GM21360 (cell line): ENCODE measurements at regions not wholly inside any gene's neighbourhood (a gene's known extent, or its start where the extent isn't known, plus 50 kb on each side); places are given as distances from the start of the nearest gene placed in this dataset.

Experiments
- ATAC-seq: cut with Tn5 transposase; IDR thresholded peaks from one replicate; pipeline ENCODE4 v1.9.1; 2021; ENCODE audit warnings: mild to moderate bottlenecking, moderate library complexity; ENCODE audit not compliant: unreplicated experiment

DNA sequence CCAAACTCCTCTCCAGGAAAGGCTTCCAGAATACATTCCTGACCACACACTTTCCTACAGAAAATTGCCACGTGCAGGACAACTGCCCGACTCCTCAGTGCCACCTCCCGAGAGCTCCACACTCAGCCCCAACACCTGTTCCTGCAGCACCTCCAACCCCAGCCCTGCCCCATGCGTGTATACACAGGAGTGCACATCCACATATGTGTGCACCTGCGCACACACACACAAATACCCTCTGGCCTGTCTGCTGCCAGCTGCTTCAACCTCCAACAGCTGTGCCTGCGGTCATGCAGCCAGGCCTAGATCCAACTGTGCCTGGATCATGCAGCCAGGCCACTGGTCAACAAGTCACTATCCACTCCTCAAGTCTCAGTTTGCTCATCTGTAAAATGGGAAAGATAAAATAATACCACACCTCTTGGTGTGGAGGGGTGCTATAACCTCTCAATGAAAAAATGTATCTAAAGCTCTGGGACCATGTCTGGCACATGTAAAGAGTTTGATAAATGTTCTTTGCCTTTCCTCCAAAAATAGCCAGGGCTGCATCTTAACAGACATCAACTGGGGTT lies 152.1 kb upstream of the ID2 start:
- ATAC-seq: no peak

DNA sequence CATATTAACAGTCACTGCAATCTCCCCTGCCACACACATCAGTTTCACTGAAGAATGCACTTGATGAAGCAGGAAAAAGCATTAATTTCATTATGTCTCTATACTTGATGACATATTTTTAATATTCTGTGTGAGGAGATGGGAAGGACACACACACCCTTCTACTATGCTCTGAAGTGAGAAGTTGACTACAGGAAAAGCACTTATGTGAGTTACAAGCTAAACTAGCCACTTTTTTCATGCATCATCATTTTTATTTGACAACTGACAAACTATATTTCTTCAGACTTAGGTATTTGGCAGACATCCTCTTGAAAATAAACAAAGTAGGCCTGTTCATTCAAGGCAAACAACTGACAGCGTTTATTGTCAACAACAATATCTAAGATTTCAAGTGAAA lies 150.4 kb upstream of the ID2 start:
- ATAC-seq: no peak

GRCh38 chr2:8532438-8532837 lies 149.4 kb upstream of the ID2 start:
- no peak for ATAC-seq

GRCh38 chr2:8533923-8534322 lies 147.9 kb upstream of the ID2 start:
- ATAC-seq: no peak

DNA sequence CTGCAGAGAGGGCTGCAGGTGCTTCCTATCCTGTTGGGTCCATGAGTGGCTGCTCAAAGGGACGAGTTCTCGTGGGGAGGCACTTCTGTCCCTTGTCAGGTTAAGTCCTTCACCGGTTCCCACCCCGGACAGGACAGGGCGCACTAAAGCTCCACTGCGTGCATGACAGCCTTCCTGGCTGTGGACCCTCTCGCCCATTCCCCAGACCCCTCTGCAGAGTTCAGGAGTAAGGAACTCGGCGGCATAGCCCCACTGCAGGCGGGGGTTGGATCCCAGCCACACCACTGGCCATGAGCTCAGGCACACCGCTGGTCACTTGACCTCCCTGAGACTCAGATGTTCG lies 147.5 kb upstream of the ID2 start:
- ATAC-seq: no peak

GRCh38 chr2:8534729-8535468 lies 147.0 kb upstream of the ID2 start:
- no peak for ATAC-seq

- ATAC-seq: no peak
Measured at GRCh38 chr2:8535469-8535795, 146.4 kb upstream of the ID2 start.

GRCh38 chr2:8535821-8536685 lies 145.8 kb upstream of the ID2 start:
- ATAC-seq: no peak

DNA sequence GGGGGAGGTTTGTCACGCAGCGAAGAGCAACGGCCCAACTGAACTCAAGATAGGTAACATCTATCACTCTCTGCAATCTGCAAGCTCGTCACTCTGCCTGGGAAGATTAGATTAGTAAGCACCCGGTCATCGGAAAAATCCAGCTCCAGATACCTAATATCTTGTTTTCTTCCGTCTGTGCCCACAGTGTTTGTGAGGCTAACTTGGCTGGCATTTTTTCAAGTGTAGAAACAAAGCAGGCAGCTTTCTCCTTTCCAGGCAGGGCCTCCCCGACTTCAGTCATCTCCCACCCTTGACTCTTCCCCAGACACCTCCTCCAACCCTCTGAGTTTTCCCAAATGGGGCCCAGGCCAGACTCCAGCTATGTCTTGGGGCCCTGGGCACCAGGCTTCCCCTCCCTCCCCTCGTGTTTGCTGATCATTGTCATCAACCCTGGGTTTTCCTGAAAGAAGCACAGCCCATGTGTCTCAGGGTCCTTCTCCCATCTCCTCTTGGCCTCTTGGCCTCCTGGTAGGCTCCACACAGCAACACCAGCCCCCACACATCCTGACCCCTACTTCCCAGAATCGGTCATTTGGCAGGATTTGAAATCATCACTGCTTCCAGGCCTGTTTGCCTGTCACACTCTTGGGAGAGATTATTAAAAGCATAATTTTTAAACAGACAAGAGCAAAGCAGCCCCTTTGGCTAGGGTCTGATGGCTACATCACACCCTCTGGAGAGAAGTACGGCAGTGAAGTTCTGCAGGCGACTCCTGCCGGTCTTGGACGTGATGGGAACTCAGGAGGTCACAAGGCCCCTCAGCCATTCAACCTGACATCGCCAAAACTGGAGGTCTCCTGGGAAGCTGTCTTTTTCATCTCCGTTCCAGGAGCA lies 144.9 kb upstream of the ID2 start:
- no peak for ATAC-seq

- ATAC-seq: no peak
Measured at GRCh38 chr2:8537562-8538155, 144.2 kb upstream of the ID2 start.

DNA sequence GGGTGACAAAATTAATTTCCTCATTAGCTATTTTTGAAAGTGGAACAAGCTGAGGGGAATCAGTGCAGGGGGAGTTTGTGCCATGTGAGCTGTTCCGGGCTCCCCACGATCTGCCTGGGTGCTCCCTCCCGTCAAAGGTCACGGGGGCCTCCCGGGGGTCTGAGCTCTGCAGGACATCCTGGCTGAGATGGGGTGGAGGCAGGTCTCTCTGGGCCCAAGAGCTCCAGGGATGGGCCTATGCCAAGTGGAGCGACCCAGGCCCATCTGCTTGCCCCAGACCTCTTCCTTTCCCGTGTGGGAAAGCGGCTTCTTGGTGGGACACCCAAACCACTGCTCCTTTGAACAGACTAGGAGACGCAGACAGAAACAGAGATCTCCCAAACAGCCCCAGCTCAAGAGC lies 143.3 kb upstream of the ID2 start:
- ATAC-seq: no peak

GRCh38 chr2:8538931-8539621 lies 142.8 kb upstream of the ID2 start:
- ATAC-seq: no peak

GRCh38 chr2:8539743-8540551 lies 141.9 kb upstream of the ID2 start:
- ATAC-seq: no peak

- no peak for ATAC-seq
Measured at GRCh38 chr2:8540552-8541055, 141.3 kb upstream of the ID2 start.

DNA sequence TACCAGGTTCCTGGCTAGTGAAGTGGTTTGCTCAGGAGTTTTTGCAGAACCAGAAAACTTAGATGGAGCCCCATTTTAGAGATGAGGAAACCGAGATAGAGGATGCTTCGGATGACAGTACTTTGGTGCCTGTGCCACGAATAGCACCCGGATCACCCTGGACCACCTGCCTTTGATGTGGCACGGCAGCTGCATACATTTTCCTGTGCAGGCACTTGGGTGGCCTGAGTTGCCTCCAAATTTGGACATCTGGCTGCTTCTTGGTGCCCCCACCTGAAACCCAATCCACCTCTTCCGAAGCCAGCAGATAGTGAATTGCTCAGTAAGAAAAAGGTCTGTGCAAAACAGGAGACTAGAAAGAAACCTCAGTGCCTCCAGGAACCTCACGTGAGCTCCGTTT lies 140.6 kb upstream of the ID2 start:
- ATAC-seq: no peak

DNA sequence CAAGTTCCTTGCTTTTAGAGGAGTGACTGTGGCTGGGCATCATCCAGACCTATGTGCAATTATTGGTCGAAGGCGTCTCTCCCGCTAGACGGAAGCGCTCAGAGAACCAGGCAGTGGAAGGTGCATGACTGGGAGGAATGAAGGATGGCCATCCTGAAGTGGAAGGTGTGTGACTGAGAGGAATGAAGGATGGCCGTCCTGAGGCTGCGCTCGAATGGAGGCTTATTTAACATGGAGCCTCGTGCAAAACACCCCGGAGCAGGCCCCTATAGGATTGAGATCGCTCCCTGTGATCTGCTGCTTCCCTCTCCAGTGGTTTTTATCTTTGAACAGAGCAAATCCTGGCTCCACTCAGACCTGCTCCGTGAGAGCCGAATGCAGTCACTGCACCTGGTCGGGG lies 140.2 kb upstream of the ID2 start:
- no peak for ATAC-seq

GRCh38 chr2:8542381-8543059 lies 139.3 kb upstream of the ID2 start:
- ATAC-seq: no peak

DNA sequence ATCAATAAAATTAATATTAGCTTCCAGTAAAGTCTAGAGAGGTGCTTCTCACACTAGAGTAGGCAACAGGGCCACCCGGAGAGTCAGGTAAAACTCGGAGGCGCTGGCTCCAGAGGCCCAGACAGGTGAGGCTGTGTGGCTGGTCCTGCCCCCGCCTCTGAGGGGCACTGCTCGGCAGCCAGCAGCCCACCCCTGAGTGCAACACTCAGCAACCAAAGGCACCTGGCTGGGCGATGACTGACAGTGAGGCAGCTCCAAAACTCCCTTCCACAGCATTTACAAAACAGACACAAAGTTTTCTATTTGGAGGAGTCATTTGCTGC lies 138.8 kb upstream of the ID2 start:
- peak; percentile 14 for ATAC-seq
